Mesenchymal stem cell (in vitro differentiated cells and primary cell): ENCODE measurements at regions not wholly inside any gene's neighbourhood (a gene's known extent, or its start where the extent isn't known, plus 50 kb on each side); places are given as distances from the start of the nearest gene placed in this dataset.
A peak's percentile ranks its signal among the peaks of the same experiment; 100 is the strongest.

Experiments
- DNase-seq: peaks from one replicate; pipeline ENCODE4 v3.0.0-alpha.2; 2013
- H2AFZ ChIP-seq: one replicate; pipeline ENCODE4 v1.6.1; 2013; ENCODE audit warnings: low read depth, mild to moderate bottlenecking, control low read depth, inconsistent platforms, low read length, moderate library complexity
- H2AK5ac ChIP-seq: 2 replicates; pipeline ENCODE4 v1.6.1; 2013; ENCODE audit warnings: low read length, moderate library complexity, mild to moderate bottlenecking, inconsistent platforms; ENCODE audit not compliant: severe bottlenecking
- H2BK120ac ChIP-seq: one replicate; pipeline ENCODE4 v1.6.1; 2013; ENCODE audit warnings: low read depth, mild to moderate bottlenecking, inconsistent platforms, low read length, moderate library complexity
- H2BK12ac ChIP-seq, 2 experiments: one replicate each; pipeline ENCODE4 v1.6.1; 2013; ENCODE audit warnings: inconsistent platforms in 2 of 2, low read length in 2 of 2, mild to moderate bottlenecking in 2 of 2, moderate library complexity in 2 of 2, control low read depth in 1 of 2
- H2BK15ac ChIP-seq: one replicate; pipeline ENCODE4 v1.6.1; 2013; ENCODE audit warnings: mild to moderate bottlenecking, low read depth, inconsistent platforms; ENCODE audit not compliant: poor library complexity, severe bottlenecking
- H2BK5ac ChIP-seq: 2 replicates; pipeline ENCODE4 v1.6.1; 2013; ENCODE audit warnings: low read depth, mild to moderate bottlenecking, low read length, control low read depth, inconsistent platforms; ENCODE audit not compliant: poor library complexity, severe bottlenecking
- H3K14ac ChIP-seq, 2 experiments: one replicate each; pipeline ENCODE4 v1.6.1; 2013; ENCODE audit warnings: inconsistent platforms in 2 of 2, low read length in 2 of 2, control low read depth in 1 of 2, mild to moderate bottlenecking in 1 of 2, moderate library complexity in 1 of 2
- H3K18ac ChIP-seq, 2 experiments: one replicate each; pipeline ENCODE4 v1.6.1; 2013; ENCODE audit warnings: inconsistent platforms in 2 of 2, low read length in 2 of 2, control low read depth in 1 of 2, low read depth in 1 of 2, mild to moderate bottlenecking in 1 of 2
- H3K23ac ChIP-seq, 2 experiments: one replicate each; pipeline ENCODE4 v1.6.1; 2013; ENCODE audit warnings: inconsistent platforms in 2 of 2, low read length in 2 of 2, mild to moderate bottlenecking in 2 of 2, moderate library complexity in 2 of 2, control low read depth in 1 of 2
- H3K27ac ChIP-seq: 2 replicates; pipeline ENCODE4 v1.5.1; 2013; ENCODE audit warnings: mild to moderate bottlenecking, moderate library complexity, low read length, control low read depth, inconsistent platforms; ENCODE audit not compliant: poor library complexity, severe bottlenecking
- H3K27me3 ChIP-seq, 2 experiments: 2 replicates each; pipeline versions ENCODE4 v1.6.1 to v1.7.0; 2013; ENCODE audit warnings: low read length in 2 of 2, mild to moderate bottlenecking in 2 of 2, moderate library complexity in 2 of 2, control low read depth in 1 of 2, inconsistent platforms in 1 of 2; ENCODE audit not compliant: control insufficient read depth in 1 of 2, insufficient read depth in 1 of 2
- H3K36me3 ChIP-seq, 2 experiments: 2 replicates each; pipeline versions ENCODE4 v1.6.1 to v1.7.0; 2013; ENCODE audit warnings: low read length in 2 of 2, control low read depth in 1 of 2, inconsistent platforms in 1 of 2, low read depth in 1 of 2, mild to moderate bottlenecking in 1 of 2; ENCODE audit not compliant: insufficient read depth in 2 of 2, control insufficient read depth in 1 of 2
- H3K4ac ChIP-seq, 2 experiments: one replicate each; pipeline ENCODE4 v1.6.1; 2013; ENCODE audit warnings: inconsistent platforms in 2 of 2, low read length in 2 of 2, mild to moderate bottlenecking in 2 of 2, moderate library complexity in 2 of 2, control low read depth in 1 of 2, low read depth in 1 of 2
- H3K4me1 ChIP-seq: 2 replicates; pipeline ENCODE4 v1.6.1; 2013; ENCODE audit warnings: low read depth, low read length, control low read depth; ENCODE audit not compliant: control insufficient read depth, insufficient read depth
- H3K4me2 ChIP-seq: 2 replicates; pipeline ENCODE4 v1.6.1; 2013; ENCODE audit warnings: low read length, mild to moderate bottlenecking, inconsistent platforms; ENCODE audit not compliant: poor library complexity, severe bottlenecking
- H3K4me3 ChIP-seq, 2 experiments: 2 replicates each; pipeline versions ENCODE4 v1.5.1 to v1.7.0; 2013; ENCODE audit warnings: low read length in 2 of 2, mild to moderate bottlenecking in 2 of 2, control low read depth in 1 of 2, low read depth in 1 of 2; ENCODE audit not compliant: insufficient read depth in 1 of 2
- H3K79me1 ChIP-seq: replicated peaks from 2 replicates; pipeline ENCODE4 v1.6.1; 2013; ENCODE audit warnings: mild to moderate bottlenecking, control low read depth, low read length, inconsistent platforms; ENCODE audit not compliant: poor library complexity, severe bottlenecking
- H3K9ac ChIP-seq: 2 replicates; pipeline ENCODE4 v1.7.0; 2013; ENCODE audit warnings: mild to moderate bottlenecking, low read length, moderate library complexity
- H3K9me3 ChIP-seq: 2 replicates; pipeline ENCODE4 v1.7.0; 2013; ENCODE audit warnings: mild to moderate bottlenecking, low read length; ENCODE audit not compliant: control insufficient read depth
- H4K8ac ChIP-seq: one replicate; pipeline ENCODE4 v1.6.1; 2013; ENCODE audit warnings: inconsistent platforms, mild to moderate bottlenecking, low read length, moderate library complexity
- H4K91ac ChIP-seq: one replicate; pipeline ENCODE4 v1.6.1; 2013; ENCODE audit warnings: mild to moderate bottlenecking, low read length, inconsistent platforms
- WGBS: methylation state at CpG from one replicate; pipeline ENCODE4 v1.1.7; 2013; ENCODE audit warnings: mixed read lengths; 5-methylcytosine and 5-hydroxymethylcytosine counted together

DNA sequence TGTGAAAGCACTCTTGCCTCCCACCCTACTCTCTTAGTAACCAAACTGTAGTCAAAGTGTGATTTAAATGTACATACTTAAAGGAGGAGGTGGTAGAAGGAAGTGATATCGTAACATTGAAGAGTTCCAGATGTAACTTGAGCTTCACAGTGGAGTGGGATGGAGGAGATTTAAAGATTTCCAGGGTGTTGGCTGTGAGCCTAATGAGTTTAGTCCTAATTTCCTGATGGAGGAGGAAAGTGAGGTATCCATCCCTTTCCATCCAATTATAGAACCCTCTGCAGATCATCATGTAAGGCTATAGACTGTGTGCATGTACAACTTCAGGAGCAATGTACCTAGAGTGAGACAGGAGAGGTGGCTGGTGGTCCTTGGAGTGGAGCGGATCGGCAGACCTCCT is 1163.9 kb upstream of the SEMA6A start:
- Histone ChIP-seq H3K14ac (no peak overlapping the region), H3K4me2 (no peak overlapping the region), H4K91ac (no peak overlapping the region), H3K18ac (no peak overlapping the region), H3K79me1 (no peaks in the 10 kb centered on the region), H3K23ac (no peak overlapping the region), H3K36me3 (no peaks in the 10 kb centered on the region), H2BK120ac (no peak overlapping the region), H3K4ac (no peak overlapping the region), H2AFZ (no peak overlapping the region), H3K4me1 (no peaks in the 10 kb centered on the region), H2BK15ac (no peak overlapping the region), H3K9me3 (no peaks in the 10 kb centered on the region), H2BK5ac (no peak overlapping the region), H3K27ac (no peak overlapping the region), H3K9ac (no peak overlapping the region), H3K4me3 (no peak overlapping the region), H2BK12ac (no peak overlapping the region), H4K8ac (no peak overlapping the region), H2AK5ac (no peak overlapping the region), H3K27me3 (no peaks in the 10 kb centered on the region)
- DNase-seq, result no peak
- no CpG with 5 or more reads among the region's 3 CpGs for WGBS

DNA sequence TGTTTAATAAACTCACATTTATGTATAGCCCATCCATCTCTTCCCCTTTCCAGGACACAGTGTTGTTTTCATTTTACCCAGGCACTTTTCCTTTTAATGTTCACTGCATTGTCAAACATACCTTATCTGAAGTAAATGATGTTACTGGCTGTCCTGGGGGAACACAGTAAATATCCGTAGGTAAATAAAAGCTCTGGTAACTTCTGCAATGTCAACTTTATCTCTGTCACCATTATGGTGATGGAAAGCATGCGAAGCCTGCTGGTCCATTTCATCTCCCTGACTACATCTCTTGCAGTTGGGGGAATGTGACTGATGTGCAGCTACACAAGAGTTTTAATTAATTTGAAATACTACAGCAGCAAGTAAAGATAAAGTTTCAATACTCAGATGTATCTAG is 1162.1 kb upstream of the SEMA6A start:
- Histone ChIP-seq H3K23ac (no peak overlapping the region), H3K27me3 (no peaks in the 10 kb centered on the region), H3K4me2 (no peak overlapping the region), H3K14ac (no peak overlapping the region), H3K9ac (no peak overlapping the region), H3K9me3 (no peaks in the 10 kb centered on the region), H2AFZ (no peak overlapping the region), H2BK15ac (no peak overlapping the region), H3K4me1 (no peaks in the 10 kb centered on the region), H3K27ac (no peak overlapping the region), H3K79me1 (no peaks in the 10 kb centered on the region), H2AK5ac (no peak overlapping the region), H2BK120ac (no peak overlapping the region), H4K8ac (no peak overlapping the region), H4K91ac (no peak overlapping the region), H2BK5ac (no peak overlapping the region), H2BK12ac (no peak overlapping the region), H3K4me3 (no peak overlapping the region), H3K4ac (no peak overlapping the region), H3K36me3 (no peaks in the 10 kb centered on the region), H3K18ac (no peak overlapping the region)
- WGBS, result no CpG with 5 or more reads among the region's 2 CpGs
- no peak for DNase-seq

DNA sequence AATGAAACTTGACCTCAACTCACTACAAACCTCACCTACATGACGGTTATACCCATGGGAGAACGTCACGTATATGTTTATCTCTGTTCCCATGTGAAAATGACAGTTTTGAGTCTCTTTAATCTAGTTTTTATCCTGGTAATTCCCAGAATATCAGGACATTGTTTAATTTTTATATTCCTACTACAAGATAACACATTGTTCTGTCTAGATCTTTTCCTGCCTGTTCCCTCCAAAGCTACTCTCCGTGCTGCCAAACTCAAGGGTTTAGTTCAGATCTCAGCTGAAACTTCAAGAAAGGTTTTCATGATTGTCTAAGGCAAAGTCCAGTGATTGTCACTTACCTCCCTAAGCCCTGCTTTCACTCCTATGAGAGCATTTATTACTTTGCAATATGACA is 1159.4 kb upstream of the SEMA6A start:
- Histone ChIP-seq H2BK120ac (no peak overlapping the region), H3K4me3 (no peak overlapping the region), H2BK5ac (no peak overlapping the region), H3K4me2 (no peak overlapping the region), H2BK15ac (no peak overlapping the region), H3K9ac (no peak overlapping the region), H3K27me3 (no peaks in the 10 kb centered on the region), H3K36me3 (no peaks in the 10 kb centered on the region), H3K23ac (no peak overlapping the region), H2AFZ (no peak overlapping the region), H3K18ac (no peak overlapping the region), H3K9me3 (no peaks in the 10 kb centered on the region), H2AK5ac (no peak overlapping the region), H4K91ac (no peak overlapping the region), H3K14ac (no peak overlapping the region), H3K79me1 (no peaks in the 10 kb centered on the region), H2BK12ac (no peak overlapping the region), H3K27ac (no peak overlapping the region), H4K8ac (no peak overlapping the region), H3K4ac (no peak overlapping the region), H3K4me1 (no peaks in the 10 kb centered on the region)
- DNase-seq, result no peak
- 98% methylated on average over 4 of the region's 4 CpGs for WGBS

DNA sequence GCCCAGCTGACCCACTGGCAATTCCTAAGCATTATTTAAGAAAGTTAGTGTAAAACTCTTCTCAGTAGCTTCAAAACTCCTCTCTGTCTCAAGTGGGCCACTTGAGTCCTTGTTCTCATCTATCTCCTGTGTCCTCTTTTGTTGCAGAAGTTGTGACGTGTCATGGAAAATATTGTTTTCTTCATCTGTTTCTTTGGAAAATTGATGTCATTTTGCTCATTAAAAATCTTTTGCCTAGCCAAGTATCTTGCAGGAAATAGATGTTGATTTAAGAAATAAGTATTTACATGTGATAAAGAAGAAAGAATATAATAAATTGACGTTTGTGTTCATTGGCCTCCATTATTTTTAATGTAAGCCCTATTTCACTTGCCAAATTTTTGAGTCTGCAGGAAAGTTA is 1158.4 kb upstream of the SEMA6A start:
- no peaks in the 10 kb centered on the region for H3K9me3 ChIP-seq
- no peaks in the 10 kb centered on the region for H3K36me3 ChIP-seq
- no peak overlapping the region for H2BK12ac ChIP-seq
- no peak overlapping the region for H3K27ac ChIP-seq
- no peaks in the 10 kb centered on the region for H3K4me1 ChIP-seq
- H3K4ac ChIP-seq, result no peak overlapping the region
- H3K18ac ChIP-seq, result no peak overlapping the region
- H3K4me2 ChIP-seq, result no peak overlapping the region
- no peak overlapping the region for H3K9ac ChIP-seq
- no peaks in the 10 kb centered on the region for H3K27me3 ChIP-seq
- no peak for DNase-seq
- H3K14ac ChIP-seq, result no peak overlapping the region
- H3K79me1 ChIP-seq, result no peaks in the 10 kb centered on the region
- WGBS, result 88% methylated on average over 1 of the region's 2 CpGs
- H2AK5ac ChIP-seq, result no peak overlapping the region
- H3K23ac ChIP-seq, result no peak overlapping the region
- H2BK15ac ChIP-seq, result no peak overlapping the region
- H4K8ac ChIP-seq, result no peak overlapping the region
- H2BK5ac ChIP-seq, result no peak overlapping the region
- H3K4me3 ChIP-seq, result no peak overlapping the region
- no peak overlapping the region for H2BK120ac ChIP-seq
- no peak overlapping the region for H4K91ac ChIP-seq
- H2AFZ ChIP-seq, result peak overlapping the region; percentile 56
